ENCODE measurements at regions not wholly inside any gene's neighbourhood (a gene's known extent, or its start where the extent isn't known, plus 50 kb on each side); places are given as distances from the start of the nearest gene placed in this dataset.

- no peak for DNase-seq
Observed at GRCh38 chr2:19232312-19232711, 126.1 kb downstream of the OSR1 start.

DNA sequence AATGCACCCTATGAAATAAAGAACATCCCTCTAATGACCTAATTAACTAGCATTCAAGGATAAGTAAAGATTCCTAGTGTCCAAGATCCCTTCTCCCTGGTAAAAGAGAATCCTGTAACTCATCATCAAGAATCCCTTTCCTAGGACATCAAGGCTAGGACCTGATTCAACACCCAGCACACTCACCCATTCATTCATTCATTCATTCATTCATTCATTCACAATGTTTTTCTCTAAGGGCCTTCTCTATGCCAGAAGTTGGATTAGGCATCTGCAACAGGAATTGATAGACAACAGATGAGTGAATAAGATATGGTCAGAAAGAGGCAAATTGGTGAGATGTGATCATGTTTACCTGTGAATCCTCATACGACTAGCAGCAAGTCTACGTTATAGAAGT, 126.8 kb downstream of the OSR1 start:
- no peak for DNase-seq

DNA sequence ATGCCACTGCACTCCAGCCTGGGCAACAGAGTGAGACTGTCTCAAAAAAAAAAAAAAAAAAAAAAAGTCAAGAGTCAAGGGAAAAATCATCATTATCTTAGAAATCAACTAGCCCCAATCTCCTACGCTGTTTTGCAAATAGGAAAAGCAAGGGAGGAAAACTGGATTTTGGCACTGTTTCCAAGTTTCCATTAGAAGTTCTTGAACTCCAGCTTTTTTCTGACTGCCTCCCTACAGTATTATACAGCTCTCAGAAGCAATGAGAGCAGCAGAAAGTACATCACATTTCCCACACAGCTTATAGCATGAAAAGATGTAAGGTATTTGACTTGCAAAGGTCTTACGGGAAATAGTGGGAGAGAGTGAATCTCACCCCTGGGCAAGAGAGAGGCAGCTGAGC, 127.8 kb downstream of the OSR1 start:
- no peak for DNase-seq

- no peak for DNase-seq
Observed at GRCh38 chr2:19228715-19229114, 129.7 kb downstream of the OSR1 start.

GRCh38 chr2:19228181-19228593, 130.2 kb downstream of the OSR1 start:
- DNase-seq, result no peak

GRCh38 chr2:19226871-19227270, 131.6 kb downstream of the OSR1 start:
- DNase-seq, result no peak

GRCh38 chr2:19226386-19226785, 132.0 kb downstream of the OSR1 start:
- no peak for DNase-seq

- DNase-seq, result no peak
Observed at GRCh38 chr2:19225931-19226330, 132.5 kb downstream of the OSR1 start.

- no peak for DNase-seq
Observed at GRCh38 chr2:19225126-19225525, 133.3 kb downstream of the OSR1 start.

DNA sequence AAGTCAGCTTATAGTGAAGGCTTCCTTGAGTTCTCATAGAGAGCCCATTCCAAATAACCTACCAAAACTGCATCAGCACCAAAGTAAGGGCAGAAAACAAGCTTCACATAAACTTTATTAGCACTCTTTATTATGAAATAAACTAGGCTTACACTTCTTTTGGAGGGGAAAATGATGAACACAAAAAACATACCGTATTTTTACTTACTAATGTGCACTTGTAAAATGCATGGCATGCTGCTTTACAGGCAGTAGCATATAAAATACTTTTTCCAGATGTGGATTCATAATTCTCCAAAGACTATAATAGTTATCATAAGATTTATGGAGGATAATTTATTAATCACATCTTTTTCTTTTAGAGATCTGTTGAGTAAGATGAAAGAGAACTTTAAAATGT, 133.9 kb downstream of the OSR1 start:
- no peak for DNase-seq

DNA sequence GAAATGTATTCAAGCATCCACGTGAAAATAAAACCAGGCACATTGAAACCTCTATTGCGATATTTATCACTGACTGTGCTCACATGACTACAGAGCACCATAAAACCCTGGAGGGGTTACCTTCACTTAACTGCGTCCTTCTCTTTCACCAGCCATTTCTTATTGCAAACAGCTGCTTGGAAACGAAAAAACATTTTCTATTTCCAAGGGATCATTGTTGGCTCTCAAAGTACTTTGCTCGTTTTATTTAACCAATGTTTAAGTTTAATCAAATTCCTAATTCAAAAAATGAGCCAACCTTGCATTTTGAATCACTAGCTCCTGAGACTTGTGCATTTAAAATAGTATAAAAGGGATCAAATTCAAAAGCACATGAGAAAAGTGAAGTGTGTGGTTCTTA, 134.4 kb downstream of the OSR1 start:
- DNase-seq, result no peak

- no peak for DNase-seq
Observed at GRCh38 chr2:19219060-19219459, 139.4 kb downstream of the OSR1 start.

GRCh38 chr2:19218166-19218565, 140.3 kb downstream of the OSR1 start:
- DNase-seq, result no peak

DNA sequence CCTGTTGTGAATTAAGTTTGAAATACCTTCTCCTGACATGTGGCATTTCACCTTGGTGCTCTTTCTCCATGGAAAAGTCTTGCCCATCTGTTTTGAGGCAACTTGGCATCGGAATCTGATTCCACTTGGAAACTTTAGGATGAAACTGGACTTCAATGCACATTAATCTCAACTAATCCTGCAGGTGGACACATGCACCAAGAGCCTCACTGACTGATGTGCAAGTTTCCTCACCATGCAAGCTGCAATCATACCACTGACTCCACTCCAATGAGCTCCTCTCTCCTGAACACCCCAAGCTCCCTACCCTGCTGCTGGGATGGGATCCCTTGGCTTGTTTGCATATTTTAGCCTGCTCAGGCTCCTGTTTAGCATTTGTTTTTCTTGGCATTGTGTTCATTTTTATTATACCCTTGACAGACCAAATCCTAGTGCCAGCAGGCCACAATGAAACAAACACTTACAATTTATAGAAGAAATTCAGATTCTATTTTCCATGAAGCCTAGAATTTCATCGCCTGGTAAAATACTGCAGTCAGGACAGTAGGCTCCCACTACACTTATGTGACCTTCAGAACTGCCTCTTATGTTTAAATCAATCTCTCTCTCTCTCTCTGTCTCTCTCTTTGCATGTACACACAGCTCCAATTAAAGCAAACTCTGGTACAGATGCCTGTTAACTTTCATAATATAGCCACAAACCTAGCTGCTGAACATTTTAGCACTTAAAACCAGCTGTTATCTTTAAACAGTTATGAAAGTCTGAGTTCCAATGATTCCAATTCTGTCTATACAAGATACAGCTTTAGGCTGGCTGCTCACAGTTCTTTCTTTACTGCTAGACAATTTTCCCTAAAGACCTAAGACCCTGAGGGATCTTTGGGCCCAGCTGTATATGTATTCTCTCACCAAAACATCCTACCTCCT, 141.5 kb downstream of the OSR1 start:
- no peak for DNase-seq

DNA sequence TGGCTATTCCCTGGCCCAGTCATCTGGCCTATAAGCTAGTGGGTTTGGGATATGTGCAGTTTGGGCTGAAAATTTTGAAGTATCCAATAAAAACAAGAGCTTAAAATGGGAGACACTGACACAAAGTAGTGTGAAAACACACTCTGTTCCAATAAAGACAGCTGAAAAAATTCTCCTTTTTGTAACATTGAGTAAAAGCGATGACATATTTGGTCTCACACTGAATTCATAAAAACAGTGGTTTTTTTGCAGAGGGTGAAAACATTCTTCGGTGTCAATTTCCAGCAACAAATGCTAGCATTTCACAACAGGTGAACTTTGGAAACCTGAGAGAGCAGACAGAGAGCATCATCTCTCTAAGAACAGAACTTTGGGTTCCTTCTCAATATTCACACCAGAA, 142.2 kb downstream of the OSR1 start:
- no peak for DNase-seq

DNA sequence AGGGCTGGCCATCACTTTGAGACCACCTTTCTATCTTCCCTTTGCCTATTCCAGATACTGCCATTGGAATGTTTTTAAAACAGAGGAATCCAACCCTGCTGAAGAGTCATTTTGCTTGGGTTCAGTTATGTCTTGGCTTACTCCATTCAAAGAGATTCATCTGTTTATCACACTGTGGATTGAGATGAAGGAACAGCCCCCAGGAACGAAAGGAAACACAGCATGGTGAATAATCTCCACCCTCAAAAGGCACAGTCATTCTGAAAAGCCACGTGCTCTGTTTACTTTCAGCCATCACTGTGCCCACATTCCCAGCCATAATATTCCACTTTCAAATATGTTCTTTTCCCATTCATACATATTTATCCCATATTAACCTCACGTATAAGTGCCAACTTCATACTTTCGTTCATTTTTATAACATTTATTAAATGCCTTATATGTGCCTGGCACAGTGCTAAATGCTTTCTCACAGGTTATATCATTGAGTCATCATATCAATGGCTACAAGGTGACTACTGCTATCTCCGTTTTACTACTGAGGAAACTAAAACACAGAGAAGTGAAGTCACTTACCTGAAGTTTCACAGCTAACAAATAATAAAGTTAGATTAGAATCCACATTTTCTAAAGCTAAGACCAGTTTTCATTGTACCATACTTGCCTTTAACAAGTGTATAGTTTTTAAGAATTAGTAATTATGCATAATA, 143.6 kb downstream of the OSR1 start:
- no peak for DNase-seq

DNA sequence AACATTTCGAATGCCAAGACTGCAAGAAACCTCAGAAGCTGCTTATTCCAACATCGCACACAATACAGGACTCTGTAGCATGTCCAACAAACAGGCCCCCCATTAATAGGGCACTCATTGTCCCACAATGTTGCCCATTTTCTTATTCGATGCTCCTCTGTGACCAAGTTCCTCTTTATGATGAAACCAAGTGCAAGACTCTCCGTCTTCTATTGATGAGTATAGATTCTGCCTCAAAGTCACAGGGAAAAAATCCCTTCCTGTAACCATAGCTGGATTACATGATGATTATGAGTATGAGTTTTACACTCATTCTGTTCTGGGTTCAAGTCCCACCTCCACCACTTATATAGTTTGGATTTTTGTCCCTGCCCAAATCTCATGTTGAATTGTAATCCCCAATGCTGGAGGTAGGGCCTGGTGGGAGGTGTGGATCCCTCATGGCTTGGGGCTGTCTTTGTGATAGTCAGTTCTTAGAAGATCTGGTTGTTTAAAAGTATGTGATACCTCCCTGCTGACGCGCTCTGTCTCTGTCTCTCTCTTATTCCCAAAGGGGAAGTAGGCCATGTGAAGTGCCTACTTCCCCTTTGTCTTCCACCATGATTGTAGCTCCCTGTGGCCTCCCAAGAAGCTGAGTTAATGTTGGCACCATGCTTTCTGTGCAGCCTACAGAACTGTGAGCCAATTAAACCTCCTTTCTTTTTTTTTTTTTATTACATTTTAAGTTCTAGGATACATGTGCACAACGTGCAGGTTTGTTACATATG, 148.7 kb downstream of the OSR1 start:
- DNase-seq, result no peak

DNA sequence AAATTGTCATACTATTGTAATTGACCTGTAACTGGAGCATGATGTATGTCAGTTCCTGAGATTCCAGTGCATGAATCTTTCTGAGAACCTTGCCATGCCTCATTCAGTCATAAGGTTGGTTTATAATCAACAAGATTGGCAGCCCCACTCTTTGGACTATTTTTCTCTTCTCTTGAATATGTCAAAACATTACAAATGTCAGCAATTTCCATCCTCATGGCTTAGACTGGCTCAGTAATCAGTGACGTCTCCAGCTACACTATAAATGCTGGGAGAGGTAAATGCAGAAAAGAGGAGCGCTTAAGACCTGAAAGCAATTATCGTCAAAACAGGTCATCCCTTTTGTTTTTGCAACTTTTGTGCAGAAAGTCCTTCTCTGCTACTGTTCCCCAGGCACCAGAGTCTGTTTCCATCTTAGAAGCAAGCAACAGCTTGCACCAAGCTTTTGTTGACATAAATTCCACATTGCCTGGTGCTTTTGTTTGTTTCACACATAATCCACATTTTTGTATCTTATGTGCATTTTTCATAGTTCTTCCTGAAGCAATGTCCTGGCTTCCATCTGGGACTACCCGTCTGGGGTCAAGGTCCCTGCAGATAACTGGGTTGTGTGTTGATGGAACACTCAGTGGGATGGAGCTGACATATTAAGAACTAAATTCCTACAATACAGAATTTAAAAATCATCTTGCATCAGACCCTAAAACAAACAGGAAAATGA, 149.8 kb downstream of the OSR1 start:
- no peak for DNase-seq

GRCh38 chr2:19207452-19207851, 151.0 kb downstream of the OSR1 start:
- DNase-seq, result no peak

- no peak for DNase-seq
Observed at GRCh38 chr2:19205983-19206533, 152.4 kb downstream of the OSR1 start.

GRCh38 chr2:19203866-19204265, 154.6 kb downstream of the OSR1 start:
- no peak for DNase-seq

DNA sequence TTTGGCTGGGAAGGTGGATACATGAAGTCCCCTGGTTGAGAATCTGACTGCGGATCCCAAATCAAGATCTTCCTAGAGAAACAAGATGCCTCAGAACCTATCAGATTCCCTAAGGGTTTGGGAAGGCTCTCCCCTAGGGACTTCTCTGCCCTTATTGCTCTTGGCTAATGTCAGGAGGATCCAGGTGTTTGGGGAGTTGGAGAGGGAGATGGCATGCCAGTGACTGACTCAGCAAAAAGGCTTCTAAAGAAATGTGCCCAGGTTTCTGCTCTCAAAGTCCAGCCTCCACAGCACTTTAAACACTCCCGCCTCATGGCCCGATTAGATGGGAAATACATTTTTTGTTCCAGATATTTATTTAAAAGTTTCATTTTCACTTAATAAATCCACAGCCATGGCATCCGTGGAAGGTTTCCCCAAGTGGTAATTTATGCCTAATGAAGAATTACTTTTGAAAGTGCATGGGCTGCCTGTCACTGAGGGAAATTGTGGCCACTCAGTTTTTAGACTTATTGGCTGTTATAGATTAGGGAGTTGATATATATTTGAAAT, 156.4 kb downstream of the OSR1 start:
- no peak for DNase-seq

Data from inflammatory macrophage treated with lipopolysaccharide for 1 hour (primary cell).